K562 (cell line): ENCODE measurements at regions not wholly inside any gene's neighbourhood (a gene's known extent, or its start where the extent isn't known, plus 50 kb on each side); places are given as distances from the start of the nearest gene placed in this dataset.

ENCODE experiments used
- ATAC-seq: fragments of 200-7000 bp; cut with Tn5 transposase; 3 replicates; pipeline ENCODE4 v1.9.1; 2020; ENCODE audit warnings: moderate library complexity
- BruUV-seq: library from RNA; stranded (reverse); fragments of 400-500 nt; replicated peaks from 2 replicates; lab custom pipeline; 2021; lab: Mats Ljungman, UMichigan
- CTCF ChIA-PET: fragments of 300-600 bp; formaldehyde crosslinking; extraction: SDS; loops from one replicate; lab custom pipeline; 2021; ENCODE audit warnings: low intra/inter-chr PET ratio; lab: Yijun Ruan, JAX
- POLR2A ChIA-PET: fragments of 300-600, 350-650 bp; sonication (Branson Sonifier 250); formaldehyde crosslinking; extraction: SDS; loops from one replicate; lab custom pipeline; 2021; ENCODE audit warnings: antibody characterized with exemption, inconsistent platforms; lab: Yijun Ruan, JAX
- DNase-seq, 4 experiments: peaks; one replicate each; pipeline versions ENCODE4 v3.0.0 to v3.0.0-alpha.2; 2011 to 2018; ENCODE audit warnings: low spot score in 3 of 4, mixed read lengths in 3 of 4; ENCODE audit errors: extremely low read depth in 1 of 4
- FAIRE-seq: peaks from 2 replicates; lab custom pipeline; 2011; peaks lifted over from hg19 to GRCh38; lab: Jason Lieb, UNC
- H2AFZ ChIP-seq: 2 replicates; pipeline ENCODE4 v1.6.0; 2011; ENCODE audit warnings: low read depth, low read length, control low read depth, inconsistent platforms
- H3K27ac ChIP-seq: fragments of 200-600 bp; 3 replicates; pipeline ENCODE4 v1.8.0; 2011; ENCODE audit warnings: low read depth, mild to moderate bottlenecking, control low read depth, inconsistent platforms, low read length, moderate library complexity, mixed read lengths; ENCODE audit errors: extremely low read depth
- H3K27me3 ChIP-seq, 2 experiments: fragments of 300-600 bp in 1 of 2; 2 replicates in 1 of 2; 3 replicates in 1 of 2; pipeline versions ENCODE4 v1.6.0 to v1.8.0; 2011; ENCODE audit warnings: inconsistent platforms in 2 of 2, low read length in 2 of 2, mild to moderate bottlenecking in 1 of 2, mixed read lengths in 1 of 2, moderate library complexity in 1 of 2; ENCODE audit not compliant: control insufficient read depth in 2 of 2, insufficient read depth in 2 of 2
- H3K36me3 ChIP-seq: fragments of 300-600 bp; 3 replicates; pipeline ENCODE4 v1.8.0; 2011; ENCODE audit warnings: mild to moderate bottlenecking, low read length, inconsistent platforms; ENCODE audit not compliant: control insufficient read depth, insufficient read depth
- H3K4me1 ChIP-seq, 2 experiments: fragments of 200-600 bp in 1 of 2; replicated peaks in 1 of 2; 2 replicates in 1 of 2; 3 replicates in 1 of 2; pipeline versions ENCODE4 v1.5.1 to v1.8.0; 2011; ENCODE audit warnings: inconsistent platforms in 2 of 2, low read length in 2 of 2, mild to moderate bottlenecking in 1 of 2, mixed read lengths in 1 of 2, moderate library complexity in 1 of 2; ENCODE audit not compliant: control insufficient read depth in 2 of 2, insufficient read depth in 2 of 2
- H3K4me2 ChIP-seq: 2 replicates; pipeline ENCODE4 v1.6.1; 2011; ENCODE audit warnings: low read length, control low read depth, inconsistent platforms, mixed read lengths; ENCODE audit not compliant: insufficient read depth
- H3K4me3 ChIP-seq: fragments of 200-600 bp; sonication (generic), shearing (Covaris generic); 2 replicates; pipeline ENCODE4 v1.5.1; 2016; ENCODE audit warnings: control low read depth, inconsistent platforms
- H3K79me2 ChIP-seq: fragments of 200-600 bp; 3 replicates; pipeline ENCODE4 v1.8.0; 2011; ENCODE audit warnings: low read length, inconsistent platforms; ENCODE audit not compliant: control insufficient read depth, insufficient read depth
- H3K9ac ChIP-seq, 2 experiments: 2 replicates each; pipeline versions ENCODE4 v1.6.0 to v1.6.1; 2011; ENCODE audit warnings: low read depth in 2 of 2, low read length in 2 of 2, control low read depth in 1 of 2, inconsistent platforms in 1 of 2, mild to moderate bottlenecking in 1 of 2, mixed read lengths in 1 of 2; ENCODE audit not compliant: insufficient read depth in 1 of 2
- H3K9me1 ChIP-seq: one replicate; pipeline ENCODE4 v1.6.0; 2011; ENCODE audit warnings: inconsistent platforms, mild to moderate bottlenecking, low read length, moderate library complexity; ENCODE audit not compliant: control insufficient read depth, insufficient read depth
- H3K9me3 ChIP-seq: replicated peaks from 2 replicates; pipeline ENCODE4 v1.5.1; 2011; ENCODE audit warnings: low read depth, low read length, inconsistent platforms; ENCODE audit not compliant: control insufficient read depth, insufficient read depth
- H4K20me1 ChIP-seq: replicated peaks from 2 replicates; pipeline ENCODE4 v1.6.1; 2011; ENCODE audit warnings: low read length, inconsistent platforms, mixed read lengths; ENCODE audit not compliant: control insufficient read depth, insufficient read depth
- CBX3 ChIP-seq, 2 experiments: IDR thresholded peaks; 1 replicate in 1 of 2; 2 replicates in 1 of 2; pipeline ENCODE4 v1.6.1; 2012; ENCODE audit warnings: inconsistent platforms in 2 of 2, low read length in 2 of 2, borderline replicate concordance in 1 of 2, control low read depth in 1 of 2
- FOXJ2 ChIP-seq: fragments of 200-800 bp; sonication (Bioruptor generic); IDR thresholded peaks from 2 replicates; pipeline ENCODE4 v1.6.1; 2016; ENCODE audit warnings: missing genetic modification characterization, missing compliant biosample characterization
- HMG20A ChIP-seq: fragments of 450-650 bp; formaldehyde crosslinking; conservative IDR thresholded peaks from 2 replicates; pipeline ENCODE4 v1.4.0; 2020; ENCODE audit warnings: mild to moderate bottlenecking, mixed read lengths
- LEF1 ChIP-seq: fragments of 450-650 bp; IDR thresholded peaks from 2 replicates; pipeline ENCODE4 v1.6.1; 2016; ENCODE audit warnings: mild to moderate bottlenecking
- PHTF2 ChIP-seq: fragments of 250-450 bp; sonication (Bioruptor Pico); IDR thresholded peaks from 2 replicates; pipeline ENCODE4 v1.5.0; 2021; ENCODE audit warnings: mild to moderate bottlenecking
- SOX6 ChIP-seq: fragments of 450-650 bp; IDR thresholded peaks from 2 replicates; pipeline ENCODE4 v1.6.1; 2014; ENCODE audit warnings: mild to moderate bottlenecking
- SP2 ChIP-seq: IDR thresholded peaks from 2 replicates; pipeline ENCODE4 v1.6.1; 2011; ENCODE audit warnings: mild to moderate bottlenecking, low read depth, low read length, moderate library complexity; ENCODE audit not compliant: poor library complexity, severe bottlenecking; ENCODE audit errors: extremely low read depth
- XRCC4 ChIP-seq: IDR thresholded peaks from one replicate; pipeline ENCODE4 v1.6.1; 2011; ENCODE audit not compliant: insufficient read depth, insufficient read length; ENCODE audit errors: extremely low read depth
- ZC3H8 ChIP-seq: fragments of 450-650 bp; IDR thresholded peaks from 2 replicates; pipeline ENCODE4 v1.6.1; 2017
- ZEB2 ChIP-seq: fragments of 450-650 bp; IDR thresholded peaks from 2 replicates; pipeline ENCODE4 v1.6.1; 2016
- ZFP36 ChIP-seq: fragments of 150-350 bp; IDR thresholded peaks from 2 replicates; pipeline ENCODE4 v1.6.1; 2018; ENCODE audit warnings: low read length, low read depth; ENCODE audit not compliant: partially characterized antibody
- ZNF134 ChIP-seq: fragments of 250-450 bp; sonication (Bioruptor Pico); conservative IDR thresholded peaks from 2 replicates; pipeline ENCODE4 v1.4.0; 2020
- ZNF232 ChIP-seq: sonication (generic); formaldehyde crosslinking; IDR thresholded peaks from 2 replicates; pipeline ENCODE4 v1.8.0; 2022; ENCODE audit warnings: mild to moderate bottlenecking, missing genetic modification reagents
- ZNF316 ChIP-seq: fragments of 450-650 bp; IDR thresholded peaks from 2 replicates; pipeline ENCODE4 v1.6.1; 2016
- WGBS: fragments of 100-300 bp; shearing (Covaris generic); methylation state at CpG from one replicate; pipeline ENCODE4 v1.1.6; 2016; ENCODE audit warnings: low coverage, mixed read lengths; ENCODE audit not compliant: insufficient coverage; ENCODE audit errors: missing lambda C conversion rate; 5-methylcytosine and 5-hydroxymethylcytosine counted together
- in situ Hi-C: fragments of 300-500 bp; cut with MboI; formaldehyde crosslinking; loops from 4 replicates; pipeline ENCODE4 v1.15.0; 2018; ENCODE audit warnings: inconsistent platforms, mixed read lengths
- intact Hi-C: fragments of 100-400 bp; cut with micrococcal nuclease; formaldehyde crosslinking; loops from 2 replicates; pipeline ENCODE4 v1.14.2; 2022
- TF ChIP-seq, protein P1 (sequence below): sonication (generic); formaldehyde crosslinking; IDR thresholded peaks from 2 replicates; pipeline ENCODE4 v1.8.0; 2022; ENCODE audit warnings: mild to moderate bottlenecking, missing genetic modification reagents, borderline replicate concordance
- TF ChIP-seq, protein P2 (sequence below): fragments of 250-450 bp; sonication (Bioruptor Pico); IDR thresholded peaks from 2 replicates; pipeline ENCODE4 v1.8.0; 2022; ENCODE audit warnings: moderate library complexity, mild to moderate bottlenecking, inconsistent platforms
- TF ChIP-seq, protein P3 (sequence below): fragments of 450-650 bp; IDR thresholded peaks from one replicate; pipeline ENCODE4 v1.6.1; 2018; ENCODE audit warnings: mild to moderate bottlenecking, moderate library complexity; ENCODE audit not compliant: partially characterized antibody
- TF ChIP-seq, protein P4 (sequence below): sonication (generic); formaldehyde crosslinking; IDR thresholded peaks from 2 replicates; pipeline ENCODE4 v1.8.1; 2023; ENCODE audit warnings: mild to moderate bottlenecking, missing genetic modification reagents

DNA sequence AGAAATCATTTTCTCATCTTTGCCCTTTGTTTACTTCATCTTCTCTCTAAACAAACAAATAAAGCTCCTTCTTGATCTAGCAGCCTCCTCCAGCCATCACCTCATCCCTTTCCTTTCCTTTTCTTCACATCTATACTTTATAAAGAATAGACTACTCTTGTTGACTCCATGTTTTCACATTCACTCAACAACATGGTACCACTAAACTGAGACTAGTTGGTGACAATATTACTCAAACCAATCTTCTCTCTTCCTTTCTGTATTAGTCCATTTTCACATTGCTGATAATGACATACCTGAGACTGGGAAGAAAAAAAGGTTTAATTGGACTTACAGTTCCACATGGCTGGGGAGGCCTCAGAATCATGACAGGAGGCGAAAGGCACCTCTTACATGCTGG lies 324.7 kb downstream of the SOX2 start:
- POLR2A ChIA-PET, result interaction anchor here (1.1 kb wide), 1 partner anchor 19 kb away, joined by 3 read pairs; no protein-coding TSS in a partner anchor
- intact Hi-C loops (no loop called here), in situ Hi-C loops (no loop called here)
- CTCF ChIA-PET, result no interaction called here
- Histone ChIP-seq H3K4me2 (no peak overlapping the region), H3K4me3 (no peak overlapping the region), H3K79me2 (no peaks in the 10 kb centered on the region), H3K27ac (no peak overlapping the region), H4K20me1 (no peaks in the 10 kb centered on the region), H3K27me3 (no peaks in the 10 kb centered on the region), H3K9me3 (no peaks in the 10 kb centered on the region), H3K36me3 (no peaks in the 10 kb centered on the region), H2AFZ (no peak overlapping the region), H3K9ac (no peak overlapping the region), H3K9me1 (no peaks in the 10 kb centered on the region), H3K4me1 (no peaks in the 10 kb centered on the region)
- no TSS peak for BruUV-seq
- ATAC-seq (no peak), DNase-seq (no peak), FAIRE-seq (no peak)
- 0% methylated on average over 1 of the region's 1 CpG for WGBS
- TF ChIP-seq, protein P1, sequence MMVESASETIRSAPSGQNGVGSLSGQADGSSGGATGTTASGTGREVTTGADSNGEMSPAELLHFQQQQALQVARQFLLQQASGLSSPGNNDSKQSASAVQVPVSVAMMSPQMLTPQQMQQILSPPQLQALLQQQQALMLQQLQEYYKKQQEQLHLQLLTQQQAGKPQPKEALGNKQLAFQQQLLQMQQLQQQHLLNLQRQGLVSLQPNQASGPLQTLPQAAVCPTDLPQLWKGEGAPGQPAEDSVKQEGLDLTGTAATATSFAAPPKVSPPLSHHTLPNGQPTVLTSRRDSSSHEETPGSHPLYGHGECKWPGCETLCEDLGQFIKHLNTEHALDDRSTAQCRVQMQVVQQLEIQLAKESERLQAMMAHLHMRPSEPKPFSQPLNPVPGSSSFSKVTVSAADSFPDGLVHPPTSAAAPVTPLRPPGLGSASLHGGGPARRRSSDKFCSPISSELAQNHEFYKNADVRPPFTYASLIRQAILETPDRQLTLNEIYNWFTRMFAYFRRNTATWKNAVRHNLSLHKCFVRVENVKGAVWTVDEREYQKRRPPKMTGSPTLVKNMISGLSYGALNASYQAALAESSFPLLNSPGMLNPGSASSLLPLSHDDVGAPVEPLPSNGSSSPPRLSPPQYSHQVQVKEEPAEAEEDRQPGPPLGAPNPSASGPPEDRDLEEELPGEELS (CRISPR knock-in tag), result no peak
- TF ChIP-seq SOX6 (no peak), ZC3H8 (no peak), HMG20A (no peak), ZEB2 (no peak), SP2 (no peak), ZFP36 (no peak), XRCC4 (no peak), ZNF316 (no peak), PHTF2 (no peak), ZNF232 (CRISPR knock-in tag) (no peak), CBX3 (IDR thresholded peaks at IDR 0.05; ENCODE audit: borderline replicate concordance in 1 of 2, low read length in 2 of 2) (no peak), LEF1 (no peak), ZNF134 (CRISPR knock-in tag) (no peak), FOXJ2 (tag) (no peak)
- TF ChIP-seq, protein P2, sequence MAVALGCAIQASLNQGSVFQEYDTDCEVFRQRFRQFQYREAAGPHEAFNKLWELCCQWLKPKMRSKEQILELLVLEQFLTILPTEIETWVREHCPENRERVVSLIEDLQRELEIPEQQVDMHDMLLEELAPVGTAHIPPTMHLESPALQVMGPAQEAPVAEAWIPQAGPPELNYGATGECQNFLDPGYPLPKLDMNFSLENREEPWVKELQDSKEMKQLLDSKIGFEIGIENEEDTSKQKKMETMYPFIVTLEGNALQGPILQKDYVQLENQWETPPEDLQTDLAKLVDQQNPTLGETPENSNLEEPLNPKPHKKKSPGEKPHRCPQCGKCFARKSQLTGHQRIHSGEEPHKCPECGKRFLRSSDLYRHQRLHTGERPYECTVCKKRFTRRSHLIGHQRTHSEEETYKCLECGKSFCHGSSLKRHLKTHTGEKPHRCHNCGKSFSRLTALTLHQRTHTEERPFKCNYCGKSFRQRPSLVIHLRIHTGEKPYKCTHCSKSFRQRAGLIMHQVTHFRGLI (CRISPR knock-in tag), result no peak
- TF ChIP-seq, protein P3, sequence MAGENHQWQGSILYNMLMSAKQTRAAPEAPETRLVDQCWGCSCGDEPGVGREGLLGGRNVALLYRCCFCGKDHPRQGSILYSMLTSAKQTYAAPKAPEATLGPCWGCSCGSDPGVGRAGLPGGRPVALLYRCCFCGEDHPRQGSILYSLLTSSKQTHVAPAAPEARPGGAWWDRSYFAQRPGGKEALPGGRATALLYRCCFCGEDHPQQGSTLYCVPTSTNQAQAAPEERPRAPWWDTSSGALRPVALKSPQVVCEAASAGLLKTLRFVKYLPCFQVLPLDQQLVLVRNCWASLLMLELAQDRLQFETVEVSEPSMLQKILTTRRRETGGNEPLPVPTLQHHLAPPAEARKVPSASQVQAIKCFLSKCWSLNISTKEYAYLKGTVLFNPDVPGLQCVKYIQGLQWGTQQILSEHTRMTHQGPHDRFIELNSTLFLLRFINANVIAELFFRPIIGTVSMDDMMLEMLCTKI, result no peak
- TF ChIP-seq, protein P4, sequence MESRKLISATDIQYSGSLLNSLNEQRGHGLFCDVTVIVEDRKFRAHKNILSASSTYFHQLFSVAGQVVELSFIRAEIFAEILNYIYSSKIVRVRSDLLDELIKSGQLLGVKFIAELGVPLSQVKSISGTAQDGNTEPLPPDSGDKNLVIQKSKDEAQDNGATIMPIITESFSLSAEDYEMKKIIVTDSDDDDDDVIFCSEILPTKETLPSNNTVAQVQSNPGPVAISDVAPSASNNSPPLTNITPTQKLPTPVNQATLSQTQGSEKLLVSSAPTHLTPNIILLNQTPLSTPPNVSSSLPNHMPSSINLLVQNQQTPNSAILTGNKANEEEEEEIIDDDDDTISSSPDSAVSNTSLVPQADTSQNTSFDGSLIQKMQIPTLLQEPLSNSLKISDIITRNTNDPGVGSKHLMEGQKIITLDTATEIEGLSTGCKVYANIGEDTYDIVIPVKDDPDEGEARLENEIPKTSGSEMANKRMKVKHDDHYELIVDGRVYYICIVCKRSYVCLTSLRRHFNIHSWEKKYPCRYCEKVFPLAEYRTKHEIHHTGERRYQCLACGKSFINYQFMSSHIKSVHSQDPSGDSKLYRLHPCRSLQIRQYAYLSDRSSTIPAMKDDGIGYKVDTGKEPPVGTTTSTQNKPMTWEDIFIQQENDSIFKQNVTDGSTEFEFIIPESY (CRISPR knock-in tag), result no peak
